Ovary (tissue), 3 donors: ENCODE measurements at regions not wholly inside any gene's neighbourhood (a gene's known extent, or its start where the extent isn't known, plus 50 kb on each side); places are given as distances from the start of the nearest gene placed in this dataset.

Experiments used
- POLR2A ChIP-seq: fragments of 450-650 bp; IDR thresholded peaks from one replicate; pipeline ENCODE4 v1.6.1; 2017; ENCODE audit warnings: antibody characterized with exemption, mild to moderate bottlenecking, moderate library complexity
- TF ChIP-seq, protein P1 (sequence below), 3 donors: fragments of 450-650 bp in 2 of 3; fragments of 200-600 bp in 1 of 3; IDR thresholded peaks; one replicate each; pipeline versions ENCODE4 v1.5.1 to v1.8.0; 2016 to 2022; ENCODE audit warnings: antibody characterized with exemption in 3 of 3, mild to moderate bottlenecking in 1 of 3
- donor health status: DM: no; HTN: no; CAD: no.

DNA sequence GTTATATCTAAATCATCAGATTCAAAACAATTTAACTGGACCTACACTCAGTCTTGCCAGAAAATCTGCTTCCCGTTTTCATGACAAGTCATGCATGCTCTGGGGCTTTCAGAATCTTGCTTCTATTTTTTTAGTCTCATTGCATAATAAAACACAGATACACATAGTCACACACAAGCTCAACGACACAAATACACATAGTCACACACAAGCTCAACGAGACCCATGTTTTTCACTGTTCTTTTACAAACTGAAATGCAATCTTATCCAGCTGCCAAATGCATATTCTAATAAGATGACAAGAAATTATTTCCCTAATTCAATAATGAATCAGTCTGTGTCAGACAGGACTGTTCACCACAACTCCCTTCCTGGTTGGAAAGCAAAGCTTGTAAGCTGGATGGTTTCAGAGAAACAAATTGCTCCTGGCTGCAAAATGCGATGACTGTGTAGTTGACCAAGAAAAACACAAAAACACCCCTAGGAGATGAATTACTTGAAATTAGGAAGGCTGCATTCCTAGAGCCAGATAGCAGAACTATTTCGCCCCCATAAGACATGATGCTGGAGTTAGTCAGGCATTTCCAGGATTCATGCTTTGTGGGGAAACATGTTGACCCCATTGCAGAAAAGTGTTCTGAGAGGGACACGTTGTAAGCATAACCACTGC is 208.7 kb downstream of the CHIC2 start:
- no peak for TF ChIP-seq POLR2A
- TF ChIP-seq, protein P1, sequence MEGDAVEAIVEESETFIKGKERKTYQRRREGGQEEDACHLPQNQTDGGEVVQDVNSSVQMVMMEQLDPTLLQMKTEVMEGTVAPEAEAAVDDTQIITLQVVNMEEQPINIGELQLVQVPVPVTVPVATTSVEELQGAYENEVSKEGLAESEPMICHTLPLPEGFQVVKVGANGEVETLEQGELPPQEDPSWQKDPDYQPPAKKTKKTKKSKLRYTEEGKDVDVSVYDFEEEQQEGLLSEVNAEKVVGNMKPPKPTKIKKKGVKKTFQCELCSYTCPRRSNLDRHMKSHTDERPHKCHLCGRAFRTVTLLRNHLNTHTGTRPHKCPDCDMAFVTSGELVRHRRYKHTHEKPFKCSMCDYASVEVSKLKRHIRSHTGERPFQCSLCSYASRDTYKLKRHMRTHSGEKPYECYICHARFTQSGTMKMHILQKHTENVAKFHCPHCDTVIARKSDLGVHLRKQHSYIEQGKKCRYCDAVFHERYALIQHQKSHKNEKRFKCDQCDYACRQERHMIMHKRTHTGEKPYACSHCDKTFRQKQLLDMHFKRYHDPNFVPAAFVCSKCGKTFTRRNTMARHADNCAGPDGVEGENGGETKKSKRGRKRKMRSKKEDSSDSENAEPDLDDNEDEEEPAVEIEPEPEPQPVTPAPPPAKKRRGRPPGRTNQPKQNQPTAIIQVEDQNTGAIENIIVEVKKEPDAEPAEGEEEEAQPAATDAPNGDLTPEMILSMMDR (IDR thresholded peaks at IDR 0.05), result no peak
